GM06990 (cell line): ENCODE measurements at regions not wholly inside any gene's neighbourhood (a gene's known extent, or its start where the extent isn't known, plus 50 kb on each side); places are given as distances from the start of the nearest gene placed in this dataset.

Experiments
- DNase-seq: peaks from one replicate; pipeline ENCODE4 v3.0.0-alpha.2; 2011; ENCODE audit not compliant: insufficient read length; ENCODE audit errors: extremely low read depth
- H3K27me3 ChIP-seq: replicated peaks from 2 replicates; pipeline ENCODE4 v1.6.0; 2011; ENCODE audit warnings: low read length; ENCODE audit not compliant: control insufficient read depth, insufficient read depth
- H3K36me3 ChIP-seq: 2 replicates; pipeline ENCODE4 v1.5.1; 2011; ENCODE audit warnings: low read length; ENCODE audit not compliant: control insufficient read depth, insufficient read depth
- H3K4me3 ChIP-seq: replicated peaks from 2 replicates; pipeline ENCODE4 v1.5.1; 2011; ENCODE audit warnings: low read depth, mild to moderate bottlenecking, control low read depth, low read length
- CTCF ChIP-seq: IDR thresholded peaks from 2 replicates; pipeline ENCODE4 v1.5.1; 2011; ENCODE audit warnings: low read length, control low read depth, mild to moderate bottlenecking, inconsistent platforms; ENCODE audit not compliant: insufficient read depth, poor library complexity, severe bottlenecking

GRCh38 chr3:23747841-23748240 lies 57.9 kb upstream of the UBE2E1 start:
- H3K36me3 ChIP-seq = no peaks in the 10 kb centered on the region
- H3K4me3 ChIP-seq = no peak overlapping the region
- no peak for DNase-seq
- H3K27me3 ChIP-seq = no peaks in the 10 kb centered on the region
- TF ChIP-seq CTCF = no peak

- Histone ChIP-seq H3K36me3 (no peaks in the 10 kb centered on the region), H3K27me3 (no peaks in the 10 kb centered on the region), H3K4me3 (no peak overlapping the region)
- DNase-seq = no peak
- no peak for TF ChIP-seq CTCF
Measured at GRCh38 chr3:23748398-23749110, 57.2 kb upstream of the UBE2E1 start.

GRCh38 chr3:23749609-23750008 lies 56.1 kb upstream of the UBE2E1 start:
- Histone ChIP-seq H3K4me3 (no peak overlapping the region), H3K27me3 (no peaks in the 10 kb centered on the region), H3K36me3 (no peaks in the 10 kb centered on the region)
- TF ChIP-seq CTCF = no peak
- DNase-seq = no peak

GRCh38 chr3:23750573-23751210 lies 55.1 kb upstream of the UBE2E1 start:
- Histone ChIP-seq H3K4me3 (no peak overlapping the region), H3K36me3 (no peaks in the 10 kb centered on the region), H3K27me3 (no peaks in the 10 kb centered on the region)
- no peak for TF ChIP-seq CTCF
- no peak for DNase-seq

- no peak for TF ChIP-seq CTCF
- Histone ChIP-seq H3K27me3 (peaks cover 1% of the 10 kb centered on the region), H3K36me3 (no peaks in the 10 kb centered on the region), H3K4me3 (no peak overlapping the region)
- DNase-seq = no peak
Measured at GRCh38 chr3:23751212-23751723, 54.5 kb upstream of the UBE2E1 start.
